Loucy (cell line): ENCODE measurements at regions not wholly inside any gene's neighbourhood (a gene's known extent, or its start where the extent isn't known, plus 50 kb on each side); places are given as distances from the start of the nearest gene placed in this dataset.

Experiments used
- H2AFZ ChIP-seq: fragments of 200-600 bp; sonication (generic); 2 replicates; pipeline ENCODE4 v1.6.0; 2016; ENCODE audit warnings: antibody characterized with exemption, mild to moderate bottlenecking, low read length, moderate library complexity
- H3F3A ChIP-seq: fragments of 200-600 bp; 2 replicates; pipeline ENCODE4 v1.6.0; 2016; ENCODE audit warnings: antibody characterized with exemption, low read depth, mild to moderate bottlenecking
- H3K27me3 ChIP-seq: fragments of 200-600 bp; sonication (generic); 2 replicates; pipeline ENCODE4 v1.6.1; 2014; ENCODE audit warnings: low read length, mild to moderate bottlenecking; ENCODE audit not compliant: insufficient read depth, poor library complexity, severe bottlenecking
- H3K36me3 ChIP-seq: fragments of 200-600 bp; sonication (generic); 2 replicates; pipeline ENCODE4 v1.6.1; 2016; ENCODE audit warnings: low read length; ENCODE audit not compliant: insufficient read depth
- H3K4me1 ChIP-seq: fragments of 200-600 bp; sonication (generic); 2 replicates; pipeline ENCODE4 v1.5.1; 2014; ENCODE audit warnings: low read length, mild to moderate bottlenecking; ENCODE audit not compliant: insufficient read depth, poor library complexity, severe bottlenecking
- H3K4me2 ChIP-seq: fragments of 200-600 bp; sonication (generic); 2 replicates; pipeline ENCODE4 v1.6.0; 2014; ENCODE audit warnings: antibody characterized with exemption, low read length, low read depth, mild to moderate bottlenecking; ENCODE audit not compliant: poor library complexity, severe bottlenecking
- H3K4me3 ChIP-seq: fragments of 200-600 bp; sonication (generic); 2 replicates; pipeline ENCODE4 v1.5.1; 2014; ENCODE audit warnings: low read length, mild to moderate bottlenecking, mixed read lengths; ENCODE audit not compliant: poor library complexity, severe bottlenecking
- H3K79me2 ChIP-seq: fragments of 200-600 bp; sonication (generic); 2 replicates; pipeline ENCODE4 v1.6.1; 2014; ENCODE audit warnings: low read length; ENCODE audit not compliant: insufficient read depth
- H3K9ac ChIP-seq: fragments of 200-600 bp; sonication (generic); 2 replicates; pipeline ENCODE4 v1.6.0; 2014; ENCODE audit warnings: mild to moderate bottlenecking, low read depth, low read length, moderate library complexity; ENCODE audit not compliant: poor library complexity, severe bottlenecking
- H3K9me2 ChIP-seq: fragments of 200-600 bp; sonication (generic); replicated peaks from 2 replicates; pipeline ENCODE4 v1.6.1; 2016; ENCODE audit warnings: low read depth, low read length, mixed read lengths
- H3K9me3 ChIP-seq: fragments of 200-600 bp; sonication (generic); 2 replicates; pipeline ENCODE4 v1.6.1; 2014; ENCODE audit warnings: mild to moderate bottlenecking, antibody characterized with exemption, low read length, low read depth; ENCODE audit not compliant: insufficient read depth
- H4K20me1 ChIP-seq: fragments of 200-600 bp; sonication (generic); 2 replicates; pipeline ENCODE4 v1.6.0; 2014; ENCODE audit warnings: antibody characterized with exemption, low read length, mild to moderate bottlenecking; ENCODE audit not compliant: insufficient read depth, poor library complexity, severe bottlenecking
- CTCF ChIP-seq: fragments of 200-600 bp; sonication (generic); conservative IDR thresholded peaks from 2 replicates; pipeline ENCODE4 v1.5.1; 2014; ENCODE audit warnings: mild to moderate bottlenecking, antibody characterized with exemption, low read length
- EZH2phosphoT487 ChIP-seq: fragments of 200-600 bp; IDR thresholded peaks from 2 replicates; pipeline ENCODE4 v1.6.1; 2018; ENCODE audit warnings: antibody characterized with exemption, mild to moderate bottlenecking, moderate library complexity, borderline replicate concordance

GRCh38 chr2:23286758-23287704 lies 97.9 kb upstream of the KLHL29 start:
- TF ChIP-seq CTCF (no peak), EZH2phosphoT487 (no peak)
- Histone ChIP-seq H3K4me2 (no peak overlapping the region), H2AFZ (no peak overlapping the region)

GRCh38 chr2:23289671-23290070 lies 95.3 kb upstream of the KLHL29 start:
- TF ChIP-seq CTCF (no peak), EZH2phosphoT487 (no peak)
- no peaks in the 10 kb centered on the region for H3K36me3 ChIP-seq
- no peak overlapping the region for H2AFZ ChIP-seq
- H3K27me3 ChIP-seq, result no peaks in the 10 kb centered on the region
- H3F3A ChIP-seq, result no peaks in the 10 kb centered on the region
- H4K20me1 ChIP-seq, result no peaks in the 10 kb centered on the region
- peaks cover 4% of the 10 kb centered on the region for H3K4me1 ChIP-seq
- H3K4me3 ChIP-seq, result no peak overlapping the region
- no peaks in the 10 kb centered on the region for H3K79me2 ChIP-seq
- H3K4me2 ChIP-seq, result no peak overlapping the region
- no peaks in the 10 kb centered on the region for H3K9me2 ChIP-seq
- no peak overlapping the region for H3K9ac ChIP-seq
- no peaks in the 10 kb centered on the region for H3K9me3 ChIP-seq

More at GRCh38 chr2:23286758-23287704, 97.9 kb upstream of the KLHL29 start:
- no peaks in the 10 kb centered on the region for H3F3A ChIP-seq
- no peaks in the 10 kb centered on the region for H3K79me2 ChIP-seq
- H3K9me2 ChIP-seq, result no peaks in the 10 kb centered on the region
- no peaks in the 10 kb centered on the region for H3K4me1 ChIP-seq
- H3K36me3 ChIP-seq, result no peaks in the 10 kb centered on the region
- H3K9ac ChIP-seq, result no peak overlapping the region
- H3K4me3 ChIP-seq, result no peak overlapping the region
- H3K27me3 ChIP-seq, result no peaks in the 10 kb centered on the region
- H3K9me3 ChIP-seq, result no peaks in the 10 kb centered on the region
- no peaks in the 10 kb centered on the region for H4K20me1 ChIP-seq

GRCh38 chr2:23291239-23291638 lies 93.7 kb upstream of the KLHL29 start:
- Histone ChIP-seq H3K27me3 (no peaks in the 10 kb centered on the region), H3K4me2 (no peak overlapping the region), H3K4me1 (peaks cover 10% of the 10 kb centered on the region), H3F3A (no peaks in the 10 kb centered on the region), H3K4me3 (no peak overlapping the region), H3K79me2 (no peaks in the 10 kb centered on the region), H3K36me3 (no peaks in the 10 kb centered on the region), H3K9me2 (no peaks in the 10 kb centered on the region), H4K20me1 (no peaks in the 10 kb centered on the region), H3K9ac (no peak overlapping the region), H2AFZ (no peak overlapping the region), H3K9me3 (no peaks in the 10 kb centered on the region)
- TF ChIP-seq CTCF, result no peak
- no peak for TF ChIP-seq EZH2phosphoT487
